Endothelial cell (in vitro differentiated cells): ENCODE measurements at regions not wholly inside any gene's neighbourhood (a gene's known extent, or its start where the extent isn't known, plus 50 kb on each side); places are given as distances from the start of the nearest gene placed in this dataset.
"Not testable (repeated sequence)": the region's sequence is repeated elsewhere in the genome, so short reads cannot be mapped to it uniquely, and the experiment has no call there.

Source experiments
- DNase-seq: peaks from one replicate; pipeline ENCODE4 v3.0.0; 2021; ENCODE audit warnings: low spot score
- H3K27ac Mint-ChIP-seq: one replicate; pipeline ENCODE4 v1.8.0; 2021; ENCODE audit warnings: mixed read lengths, inconsistent platforms; ENCODE audit not compliant: unreplicated experiment
- H3K27me3 Mint-ChIP-seq: one replicate; pipeline ENCODE4 v1.8.0; 2021; ENCODE audit warnings: mild to moderate bottlenecking, moderate library complexity, mixed read lengths, inconsistent platforms; ENCODE audit not compliant: unreplicated experiment
- H3K36me3 Mint-ChIP-seq: one replicate; pipeline ENCODE4 v1.8.0; 2021; ENCODE audit warnings: mild to moderate bottlenecking, low read depth, mixed read lengths, inconsistent platforms; ENCODE audit not compliant: unreplicated experiment
- H3K4me1 Mint-ChIP-seq: one replicate; pipeline ENCODE4 v1.8.0; 2021; ENCODE audit warnings: mild to moderate bottlenecking, mixed read lengths, inconsistent platforms; ENCODE audit not compliant: unreplicated experiment
- H3K4me3 Mint-ChIP-seq: one replicate; pipeline ENCODE4 v1.8.0; 2021; ENCODE audit warnings: mild to moderate bottlenecking, mixed read lengths, inconsistent platforms; ENCODE audit not compliant: unreplicated experiment
- H3K9me3 Mint-ChIP-seq: one replicate; pipeline ENCODE4 v1.8.0; 2021; ENCODE audit warnings: mixed read lengths, inconsistent platforms; ENCODE audit not compliant: unreplicated experiment
- TF ChIP-seq, protein P1 (sequence below): fragments of 200-600 bp; sonication (generic); IDR thresholded peaks from one replicate; pipeline ENCODE4 v1.5.0; 2021; ENCODE audit warnings: antibody characterized with exemption; ENCODE audit not compliant: unreplicated experiment

DNA sequence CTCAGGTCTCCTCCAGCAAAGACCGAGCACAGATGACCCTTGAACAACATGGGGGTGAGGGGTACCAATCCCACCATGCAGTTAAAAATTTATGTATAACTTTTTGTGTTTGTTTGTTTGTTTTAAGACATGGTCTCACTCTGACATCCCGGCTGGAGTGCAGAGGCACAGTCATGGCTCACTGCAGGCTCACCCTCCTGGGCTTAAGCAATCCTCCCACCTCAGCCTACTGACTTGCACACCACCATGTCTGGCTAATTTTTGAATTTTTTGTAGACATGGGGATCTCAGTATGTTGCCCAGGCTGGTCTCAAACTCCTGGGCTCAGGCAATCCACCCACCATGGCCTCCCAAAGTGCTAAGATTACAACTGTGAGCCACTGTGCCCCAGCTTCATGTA lies 231.0 kb upstream of the PIK3R1 start:
- no peaks in the 10 kb centered on the region for H3K4me1 Mint-ChIP-seq
- no peak overlapping the region for H3K27ac Mint-ChIP-seq
- no peaks in the 10 kb centered on the region for H3K27me3 Mint-ChIP-seq
- no peak overlapping the region for H3K4me3 Mint-ChIP-seq
- no peak for DNase-seq
- TF ChIP-seq, protein P1, sequence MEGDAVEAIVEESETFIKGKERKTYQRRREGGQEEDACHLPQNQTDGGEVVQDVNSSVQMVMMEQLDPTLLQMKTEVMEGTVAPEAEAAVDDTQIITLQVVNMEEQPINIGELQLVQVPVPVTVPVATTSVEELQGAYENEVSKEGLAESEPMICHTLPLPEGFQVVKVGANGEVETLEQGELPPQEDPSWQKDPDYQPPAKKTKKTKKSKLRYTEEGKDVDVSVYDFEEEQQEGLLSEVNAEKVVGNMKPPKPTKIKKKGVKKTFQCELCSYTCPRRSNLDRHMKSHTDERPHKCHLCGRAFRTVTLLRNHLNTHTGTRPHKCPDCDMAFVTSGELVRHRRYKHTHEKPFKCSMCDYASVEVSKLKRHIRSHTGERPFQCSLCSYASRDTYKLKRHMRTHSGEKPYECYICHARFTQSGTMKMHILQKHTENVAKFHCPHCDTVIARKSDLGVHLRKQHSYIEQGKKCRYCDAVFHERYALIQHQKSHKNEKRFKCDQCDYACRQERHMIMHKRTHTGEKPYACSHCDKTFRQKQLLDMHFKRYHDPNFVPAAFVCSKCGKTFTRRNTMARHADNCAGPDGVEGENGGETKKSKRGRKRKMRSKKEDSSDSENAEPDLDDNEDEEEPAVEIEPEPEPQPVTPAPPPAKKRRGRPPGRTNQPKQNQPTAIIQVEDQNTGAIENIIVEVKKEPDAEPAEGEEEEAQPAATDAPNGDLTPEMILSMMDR = no peak
- no peaks in the 10 kb centered on the region for H3K36me3 Mint-ChIP-seq
- H3K9me3 Mint-ChIP-seq = no peaks in the 10 kb centered on the region

DNA sequence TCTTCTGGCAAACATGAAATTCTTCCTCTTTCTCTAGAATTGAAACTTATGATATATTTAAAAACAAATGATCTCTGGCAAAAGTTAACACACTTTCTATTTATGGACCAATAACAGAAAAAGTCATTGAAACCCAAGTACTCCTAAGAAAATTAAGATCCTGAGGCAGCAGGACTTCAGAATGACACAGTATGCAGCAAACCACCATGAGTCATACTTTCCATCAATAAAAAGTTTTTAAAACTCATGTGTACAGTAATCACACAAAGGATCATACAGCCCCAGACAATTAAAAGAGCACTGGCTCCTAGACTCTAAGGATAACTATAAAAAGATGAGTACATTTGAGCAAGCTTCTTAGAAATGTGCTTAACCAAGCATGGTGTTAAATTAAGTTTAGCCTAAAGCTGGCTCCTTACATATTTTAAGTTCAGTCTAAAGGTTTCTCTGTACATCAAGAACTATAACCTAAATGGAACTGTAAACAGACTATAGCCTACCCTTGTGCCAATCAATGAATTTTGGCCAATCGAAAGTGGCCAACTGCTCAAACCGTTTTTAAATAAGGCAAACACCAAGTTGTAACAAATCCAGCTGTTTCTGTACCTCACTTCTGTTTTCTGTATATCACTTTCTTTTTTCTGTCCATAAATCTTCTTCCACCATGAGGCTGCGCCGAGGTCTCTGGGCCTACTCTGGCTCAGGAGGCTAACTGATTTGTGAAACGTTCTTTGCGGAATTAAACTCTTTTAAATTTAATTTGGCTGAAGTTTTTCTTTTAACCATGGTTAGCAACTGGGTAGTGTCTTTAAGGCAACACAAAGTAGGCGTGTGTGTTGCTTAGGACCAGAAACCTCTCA lies 232.1 kb upstream of the PIK3R1 start:
- Mint-ChIP-seq H3K36me3 (no peaks in the 10 kb centered on the region), H3K27me3 (no peaks in the 10 kb centered on the region), H3K27ac (no peak overlapping the region), H3K9me3 (no peaks in the 10 kb centered on the region), H3K4me1 (no peaks in the 10 kb centered on the region), H3K4me3 (no peak overlapping the region)
- no peak for DNase-seq
- TF ChIP-seq, protein P1 = no peak

DNA sequence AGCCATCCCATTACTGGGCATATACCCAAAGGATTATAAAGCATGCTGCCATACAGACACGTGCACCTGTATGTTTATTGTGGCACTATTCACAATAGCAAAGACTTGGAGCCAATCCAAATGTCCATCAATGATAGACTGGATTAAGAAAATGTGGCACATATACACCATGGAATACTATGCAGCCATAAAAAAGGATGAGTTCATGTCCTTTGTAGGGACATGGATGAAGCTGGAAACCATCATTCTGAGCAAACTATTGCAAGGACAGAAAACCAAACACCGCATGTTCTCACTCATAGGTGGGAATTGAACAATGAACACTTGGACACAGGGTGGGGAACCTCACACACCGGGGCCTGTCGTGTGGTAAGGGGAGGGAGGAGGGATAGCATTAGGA lies 233.4 kb upstream of the PIK3R1 start:
- H3K27me3 Mint-ChIP-seq, H3K27ac Mint-ChIP-seq, H3K36me3 Mint-ChIP-seq, DNase-seq, H3K4me3 Mint-ChIP-seq, H3K4me1 Mint-ChIP-seq, H3K9me3 Mint-ChIP-seq: not testable (repeated sequence)

DNA sequence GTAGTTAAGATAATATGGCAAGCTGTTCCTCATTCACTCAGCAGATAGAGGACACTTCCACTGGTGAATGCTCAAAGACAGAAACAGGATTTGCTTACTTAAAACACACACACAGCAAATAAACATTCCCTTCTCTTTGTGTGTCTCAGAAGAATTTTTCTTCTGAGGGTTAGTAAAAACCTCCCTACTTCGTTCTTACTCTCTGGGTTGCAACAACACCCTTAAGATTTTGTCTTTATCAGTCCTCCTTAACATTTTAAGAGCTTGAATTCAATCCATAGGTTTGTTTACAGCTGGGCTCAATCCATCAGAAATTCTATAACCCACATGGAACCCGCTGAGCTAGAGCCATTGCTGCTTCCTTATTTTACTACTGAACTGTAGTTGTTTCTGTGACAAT lies 237.4 kb upstream of the PIK3R1 start:
- TF ChIP-seq, protein P1 = no peak
- DNase-seq = no peak
- H3K9me3 Mint-ChIP-seq = no peaks in the 10 kb centered on the region
- no peak overlapping the region for H3K27ac Mint-ChIP-seq
- no peak overlapping the region for H3K4me3 Mint-ChIP-seq
- no peaks in the 10 kb centered on the region for H3K36me3 Mint-ChIP-seq
- no peaks in the 10 kb centered on the region for H3K27me3 Mint-ChIP-seq
- peaks cover 14% of the 10 kb centered on the region for H3K4me1 Mint-ChIP-seq

DNA sequence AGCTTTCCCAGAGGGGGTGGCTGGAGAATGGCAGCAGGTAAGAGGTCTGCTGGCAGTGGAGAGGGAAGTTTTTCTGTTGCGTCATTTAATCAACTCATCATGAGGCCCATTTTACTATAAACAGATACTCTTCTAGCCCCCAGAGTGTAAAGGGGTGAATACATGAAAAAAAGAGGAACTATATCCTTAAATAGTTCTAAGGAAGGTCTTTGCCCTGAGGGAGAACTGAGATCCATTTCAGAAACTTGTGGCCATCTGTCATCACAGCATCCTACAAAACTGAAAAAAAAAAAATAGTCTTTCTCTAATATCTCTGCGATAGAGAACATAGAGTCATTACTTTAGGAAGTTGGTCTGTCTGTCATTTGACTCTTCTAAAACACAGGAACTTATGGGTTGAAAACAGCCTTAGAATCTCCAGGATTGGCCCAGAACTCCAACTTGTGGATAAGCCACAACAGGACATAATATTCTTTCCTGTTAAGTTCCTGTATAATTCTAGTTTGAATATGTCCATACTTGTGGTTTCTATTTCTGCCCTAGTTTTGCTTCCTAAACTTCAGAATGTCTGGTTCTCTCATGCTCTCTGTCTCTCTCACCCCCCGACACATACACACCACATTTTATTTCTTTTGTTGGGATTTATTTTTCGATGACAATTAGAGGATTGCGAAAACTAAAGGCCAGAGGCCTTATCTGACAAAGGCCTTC lies 238.5 kb upstream of the PIK3R1 start:
- no peaks in the 10 kb centered on the region for H3K36me3 Mint-ChIP-seq
- peak overlapping the region; percentile 3 for H3K27ac Mint-ChIP-seq

More for the DNA sequence above, 238.5 kb upstream of the PIK3R1 start:
- DNase-seq = no peak
- Mint-ChIP-seq H3K4me1 (peaks cover 22% of the 10 kb centered on the region), H3K4me3 (no peak overlapping the region), H3K9me3 (no peaks in the 10 kb centered on the region), H3K27me3 (no peaks in the 10 kb centered on the region)
- TF ChIP-seq, protein P1 = no peak
